T-helper 2 cell treated with Interferon-gamma antibody and Interleukin-4, amounts not matched to agents 5 μg/mL and 100 μg/mL, for 36 hours (primary cell): ENCODE measurements at regions not wholly inside any gene's neighbourhood (a gene's known extent, or its start where the extent isn't known, plus 50 kb on each side); places are given as distances from the start of the nearest gene placed in this dataset.

ENCODE experiments used
- DNase-seq: peaks from one replicate; pipeline ENCODE4 v3.0.0; 2021; ENCODE audit warnings: low spot score
- H3K27ac Mint-ChIP-seq: one replicate; pipeline ENCODE4 v1.8.0; 2021; ENCODE audit warnings: mild to moderate bottlenecking, mixed read lengths
- H3K27me3 Mint-ChIP-seq: one replicate; pipeline ENCODE4 v1.8.0; 2021; ENCODE audit warnings: low read depth, mixed read lengths
- H3K36me3 Mint-ChIP-seq: one replicate; pipeline ENCODE4 v1.8.0; 2021; ENCODE audit warnings: low read depth, mixed read lengths
- H3K4me1 Mint-ChIP-seq: one replicate; pipeline ENCODE4 v1.8.0; 2021; ENCODE audit warnings: low read depth, mixed read lengths
- H3K4me3 Mint-ChIP-seq: one replicate; pipeline ENCODE4 v1.8.0; 2022; ENCODE audit warnings: mild to moderate bottlenecking, moderate library complexity, mixed read lengths
- H3K9me3 Mint-ChIP-seq: one replicate; pipeline ENCODE4 v1.8.0; 2021; ENCODE audit warnings: mixed read lengths

DNA sequence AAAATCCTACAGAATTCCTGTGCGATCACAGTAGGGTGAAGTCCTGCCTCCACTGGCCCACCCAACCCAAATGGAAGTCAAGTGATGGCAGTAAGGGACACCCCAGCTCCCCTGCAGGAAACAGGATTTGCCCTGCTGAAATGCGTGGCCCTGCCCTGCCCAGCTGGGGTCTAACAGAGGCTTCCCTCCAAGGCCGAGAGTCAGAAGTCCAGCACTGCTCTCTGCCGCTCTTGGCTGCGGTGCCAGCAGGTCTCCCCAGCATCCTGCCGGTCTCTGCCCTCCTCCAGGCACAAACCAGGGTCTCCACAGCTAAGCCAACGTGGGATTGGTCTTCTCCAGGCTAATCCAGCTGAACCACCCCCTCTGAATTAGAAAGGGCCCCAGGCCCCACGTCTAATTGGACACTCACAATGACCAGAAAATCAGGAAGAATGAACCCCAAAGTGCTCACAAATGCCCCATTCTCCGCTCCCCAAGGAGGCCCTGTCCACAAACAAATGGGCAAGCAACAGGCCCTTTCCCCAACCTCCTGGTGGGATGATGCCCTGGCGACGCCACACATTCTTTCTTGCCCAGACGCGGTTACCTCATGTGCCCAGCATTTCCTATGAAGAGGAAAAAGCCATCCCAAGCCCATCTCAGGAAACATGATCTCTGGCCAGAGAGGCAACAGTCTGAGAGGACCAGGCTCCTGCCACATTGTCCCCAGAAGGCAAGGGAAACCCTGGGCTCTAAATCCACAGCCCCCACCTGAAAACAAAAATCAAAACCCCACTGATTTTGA is 117.2 kb downstream of the BANF2 start:
- Mint-ChIP-seq H3K27ac (no peak overlapping the region), H3K4me3 (no peak overlapping the region), H3K36me3 (no peaks in the 10 kb centered on the region)

DNA sequence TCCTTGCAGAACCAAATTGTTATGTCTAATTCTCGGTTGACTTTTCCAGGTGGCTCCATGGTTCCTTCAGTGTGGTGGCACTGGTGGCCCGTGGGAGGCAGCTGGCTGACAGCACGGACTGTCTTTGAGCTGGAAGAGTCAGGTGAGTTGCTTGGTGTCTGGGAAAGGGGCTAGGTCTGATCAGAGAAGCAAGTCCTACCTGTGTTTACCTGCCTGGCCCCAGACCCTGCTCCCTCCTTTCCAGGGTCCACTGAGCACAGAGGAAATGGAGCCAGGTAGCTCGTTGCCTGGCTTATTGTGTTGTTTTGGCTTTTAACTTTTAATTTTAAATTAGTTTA is 111.8 kb downstream of the BANF2 start:
- no peak overlapping the region for H3K27ac Mint-ChIP-seq
- H3K27me3 Mint-ChIP-seq, result peaks cover 2% of the 10 kb centered on the region
- H3K9me3 Mint-ChIP-seq, result no peaks in the 10 kb centered on the region
- H3K4me3 Mint-ChIP-seq, result no peak overlapping the region
- H3K4me1 Mint-ChIP-seq, result no peaks in the 10 kb centered on the region
- no peaks in the 10 kb centered on the region for H3K36me3 Mint-ChIP-seq
- DNase-seq, result no peak

More for the DNA sequence above, 117.2 kb downstream of the BANF2 start:
- Mint-ChIP-seq H3K4me1 (no peaks in the 10 kb centered on the region), H3K27me3 (peaks cover 2% of the 10 kb centered on the region), H3K9me3 (peaks cover 5% of the 10 kb centered on the region)
- no peak for DNase-seq

DNA sequence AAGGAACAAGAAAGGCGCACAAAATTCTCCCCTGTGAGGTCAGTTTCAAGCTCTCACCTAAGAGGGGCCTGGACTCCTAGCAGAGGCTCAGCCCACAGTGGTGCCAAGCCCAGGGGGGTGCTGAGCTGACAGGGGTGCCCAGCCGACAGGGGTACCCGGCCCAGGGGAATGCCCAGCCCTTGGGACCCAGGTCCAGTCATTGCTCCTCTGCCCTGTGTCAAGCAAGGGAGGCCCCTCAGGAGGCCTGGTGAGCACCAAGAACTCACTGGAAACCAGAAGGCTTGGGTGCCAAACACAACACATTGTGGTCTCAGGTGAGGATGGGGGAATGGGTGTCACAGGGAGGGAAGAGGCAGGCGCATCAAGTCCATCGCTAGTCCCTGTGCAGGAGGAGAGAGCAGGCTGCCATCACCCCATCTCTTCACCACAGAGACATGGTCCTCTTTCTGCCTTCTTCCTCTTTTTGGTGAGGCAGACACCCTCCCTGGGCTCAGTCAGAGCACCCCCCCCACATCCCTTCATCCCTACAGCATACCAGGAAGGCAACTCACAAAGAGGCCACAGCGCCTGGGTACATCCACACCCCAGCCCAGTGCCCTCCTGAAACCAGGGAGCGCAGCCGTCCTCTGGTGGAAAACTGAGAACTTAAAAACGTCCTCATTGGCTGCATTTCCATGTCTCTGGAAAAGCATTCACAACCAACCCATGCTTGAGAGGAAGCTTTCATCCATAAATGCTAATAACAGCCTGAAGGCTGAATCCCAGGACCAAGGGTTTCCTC is 111.3 kb downstream of the BANF2 start:
- no peaks in the 10 kb centered on the region for H3K4me1 Mint-ChIP-seq
- peaks cover 2% of the 10 kb centered on the region for H3K27me3 Mint-ChIP-seq
- H3K4me3 Mint-ChIP-seq, result no peak overlapping the region
- no peaks in the 10 kb centered on the region for H3K36me3 Mint-ChIP-seq
- no peak overlapping the region for H3K27ac Mint-ChIP-seq
- H3K9me3 Mint-ChIP-seq, result no peaks in the 10 kb centered on the region
- no peak for DNase-seq

DNA sequence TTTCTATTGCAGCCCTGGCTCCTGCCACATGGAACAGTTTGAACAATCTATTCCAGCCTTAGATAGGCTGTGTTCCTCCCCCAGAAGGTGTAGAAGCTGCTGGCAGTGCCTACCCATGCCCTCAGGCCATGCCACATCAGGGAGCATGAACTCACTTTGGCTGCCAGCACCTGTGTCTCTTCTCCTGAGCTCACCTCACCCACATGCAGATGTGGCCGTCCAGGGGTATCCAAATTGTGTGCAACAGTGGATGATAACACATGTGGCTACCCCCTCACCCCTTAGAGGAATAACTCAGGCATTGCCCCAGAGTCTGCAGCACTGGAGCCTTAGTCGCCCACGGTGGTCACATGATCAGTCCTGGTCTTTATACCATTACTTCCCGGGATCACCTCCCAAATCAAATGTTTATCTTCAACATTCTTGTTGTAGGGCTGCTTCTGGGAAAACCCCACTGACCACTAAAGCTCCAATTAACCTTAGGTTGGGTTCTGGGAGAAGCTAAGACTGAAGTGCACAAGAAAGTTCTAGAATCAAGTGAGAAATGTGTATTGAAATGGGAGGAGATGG is 110.4 kb downstream of the BANF2 start:
- H3K27me3 Mint-ChIP-seq, result peaks cover 2% of the 10 kb centered on the region
- H3K4me3 Mint-ChIP-seq, result no peak overlapping the region
- H3K4me1 Mint-ChIP-seq, result no peaks in the 10 kb centered on the region
- no peak for DNase-seq
- no peak overlapping the region for H3K27ac Mint-ChIP-seq
- H3K36me3 Mint-ChIP-seq, result no peaks in the 10 kb centered on the region
- no peaks in the 10 kb centered on the region for H3K9me3 Mint-ChIP-seq

DNA sequence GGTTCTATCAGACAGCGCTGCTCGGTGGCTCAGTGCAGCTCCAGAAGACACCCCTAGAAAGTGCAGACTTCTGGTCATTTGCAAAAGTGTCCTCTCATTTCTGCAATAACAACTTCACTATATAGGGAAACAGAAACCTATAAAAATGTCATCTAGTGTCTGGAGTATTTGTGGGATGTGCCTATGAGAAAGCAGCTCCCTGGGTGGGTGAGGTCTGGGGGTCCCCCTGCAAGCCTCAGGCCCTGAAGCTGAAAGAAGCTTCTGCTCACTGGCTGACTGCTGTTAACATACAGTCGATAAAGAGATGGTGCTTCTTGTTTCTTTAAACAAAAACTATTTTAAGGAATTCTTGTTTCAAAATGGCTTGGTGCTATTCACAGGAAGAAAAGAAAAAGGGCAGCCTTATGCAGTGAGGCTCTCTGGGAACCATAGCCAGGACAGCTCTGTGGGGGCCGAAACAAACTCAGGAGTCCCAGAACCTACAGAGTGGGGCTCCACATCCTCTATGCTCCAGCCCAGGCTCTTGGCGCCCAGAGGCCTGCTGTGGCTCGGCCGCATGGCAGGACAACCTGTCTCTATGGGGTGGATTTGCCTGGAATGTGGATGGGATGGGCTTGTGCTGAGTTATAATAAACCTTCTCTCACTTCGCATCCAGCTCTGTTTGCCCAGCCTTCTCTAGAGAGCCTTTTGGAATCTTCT is 109.7 kb downstream of the BANF2 start:
- no peak overlapping the region for H3K4me3 Mint-ChIP-seq
- no peak overlapping the region for H3K27ac Mint-ChIP-seq
- H3K27me3 Mint-ChIP-seq, result peaks cover 2% of the 10 kb centered on the region
- DNase-seq, result no peak
- H3K4me1 Mint-ChIP-seq, result no peaks in the 10 kb centered on the region
- no peaks in the 10 kb centered on the region for H3K9me3 Mint-ChIP-seq
- no peaks in the 10 kb centered on the region for H3K36me3 Mint-ChIP-seq

DNA sequence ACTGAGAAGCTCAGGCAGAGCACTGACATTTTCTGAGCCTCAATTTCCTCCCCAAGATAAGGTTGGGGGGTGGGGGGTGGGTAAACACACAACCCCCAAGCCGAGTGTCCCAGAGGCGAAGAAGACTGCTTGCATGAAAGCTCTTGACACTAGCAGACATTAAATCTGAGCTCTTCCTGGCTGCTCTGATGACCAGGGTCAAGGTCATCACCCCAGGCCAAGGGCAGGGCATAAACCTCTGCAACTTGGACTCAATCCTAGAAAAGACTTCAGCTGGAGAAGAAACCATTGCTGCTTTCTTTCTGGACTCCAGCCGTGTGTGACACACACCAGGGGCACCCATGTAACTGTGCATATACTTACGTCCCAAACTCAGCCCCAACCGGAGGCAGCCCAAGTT is 109.0 kb downstream of the BANF2 start:
- no peaks in the 10 kb centered on the region for H3K36me3 Mint-ChIP-seq
- H3K9me3 Mint-ChIP-seq, result no peaks in the 10 kb centered on the region
- no peaks in the 10 kb centered on the region for H3K4me1 Mint-ChIP-seq
- no peak for DNase-seq
- H3K27me3 Mint-ChIP-seq, result peaks cover 2% of the 10 kb centered on the region
- H3K27ac Mint-ChIP-seq, result no peak overlapping the region
- no peak overlapping the region for H3K4me3 Mint-ChIP-seq

DNA sequence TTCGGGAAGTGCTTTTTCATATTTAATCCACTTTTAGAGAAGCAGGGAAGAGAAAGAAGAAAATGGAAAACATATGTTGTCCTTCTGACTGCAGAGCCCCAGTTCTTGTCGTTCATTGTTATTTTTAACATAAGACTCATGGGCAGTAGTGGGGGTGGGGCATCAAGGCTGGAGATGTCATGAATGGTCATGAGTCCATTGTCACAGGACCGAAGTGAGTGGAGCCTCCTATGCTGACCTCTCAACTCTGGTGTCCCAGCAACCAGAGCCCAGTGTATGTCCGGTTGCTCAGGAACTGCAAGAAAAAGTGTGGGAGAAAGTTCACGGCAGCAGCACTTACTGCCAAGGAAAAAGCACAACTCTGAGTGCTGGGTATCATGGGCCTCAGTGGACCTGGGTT is 108.6 kb downstream of the BANF2 start:
- H3K36me3 Mint-ChIP-seq, result no peaks in the 10 kb centered on the region
- DNase-seq, result no peak

DNA sequence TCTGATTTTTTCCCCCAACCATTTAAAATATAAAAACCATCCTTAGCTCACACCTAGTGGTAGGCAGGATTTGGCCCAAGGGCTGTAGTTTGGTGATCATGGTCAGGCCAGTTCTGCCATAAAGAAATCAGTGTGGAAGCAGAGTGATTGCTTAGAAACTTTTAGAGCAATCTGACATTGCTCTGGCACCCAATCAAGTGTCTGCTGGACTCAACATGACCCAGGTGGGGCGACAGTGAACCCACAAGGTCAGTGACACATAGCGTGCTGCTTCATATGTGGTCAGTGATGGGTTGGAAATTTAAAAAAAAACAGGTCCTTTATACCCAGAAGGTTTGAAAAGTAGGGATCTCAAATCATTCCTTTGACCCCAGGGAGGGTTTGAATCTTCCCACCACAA is 107.9 kb downstream of the BANF2 start:
- no peaks in the 10 kb centered on the region for H3K4me1 Mint-ChIP-seq
- DNase-seq, result no peak
- no peak overlapping the region for H3K4me3 Mint-ChIP-seq
- H3K27ac Mint-ChIP-seq, result no peak overlapping the region
- H3K36me3 Mint-ChIP-seq, result no peaks in the 10 kb centered on the region
- peaks cover 4% of the 10 kb centered on the region for H3K27me3 Mint-ChIP-seq
- H3K9me3 Mint-ChIP-seq, result no peaks in the 10 kb centered on the region

More for the DNA sequence above, 108.6 kb downstream of the BANF2 start:
- no peak overlapping the region for H3K4me3 Mint-ChIP-seq
- H3K9me3 Mint-ChIP-seq, result no peaks in the 10 kb centered on the region
- H3K27ac Mint-ChIP-seq, result no peak overlapping the region
- no peaks in the 10 kb centered on the region for H3K4me1 Mint-ChIP-seq
- H3K27me3 Mint-ChIP-seq, result peaks cover 2% of the 10 kb centered on the region

DNA sequence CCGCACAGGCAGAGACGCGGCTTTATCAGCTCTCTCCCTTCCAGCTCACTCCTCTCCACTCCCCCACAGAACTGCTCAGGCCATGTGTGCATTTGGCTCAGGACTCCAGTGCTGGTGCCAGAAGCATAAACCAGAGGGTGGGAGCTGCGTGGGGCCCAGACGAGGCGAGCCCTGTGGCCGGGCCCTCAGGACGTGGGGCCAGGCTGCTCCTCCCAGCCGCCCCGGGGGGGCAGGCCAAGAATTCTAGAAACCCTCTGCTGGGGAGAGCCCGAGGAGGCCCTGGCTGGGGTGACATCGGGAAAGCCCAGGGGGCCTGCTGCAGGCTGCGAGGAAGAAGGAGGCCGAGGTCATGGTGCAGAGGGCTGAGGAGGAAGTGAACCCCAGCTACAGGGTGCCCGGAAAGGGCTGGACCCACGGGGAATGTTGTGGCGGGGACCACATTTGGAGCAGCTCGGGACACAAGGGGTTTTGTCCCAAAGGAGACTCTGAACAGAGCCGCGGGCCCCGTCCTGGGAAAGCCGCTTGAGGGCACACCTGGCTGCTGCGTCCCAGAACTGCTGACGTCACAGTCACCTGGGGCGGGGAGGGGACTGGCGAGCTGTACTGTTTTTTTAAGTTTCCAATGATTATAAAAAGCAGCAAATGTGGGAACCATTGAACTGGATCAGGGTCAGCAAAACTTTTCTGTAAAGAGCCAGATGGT is 107.1 kb downstream of the BANF2 start:
- Mint-ChIP-seq H3K27ac (no peak overlapping the region), H3K27me3 (peaks cover 2% of the 10 kb centered on the region), H3K36me3 (no peaks in the 10 kb centered on the region), H3K4me3 (no peak overlapping the region), H3K4me1 (no peaks in the 10 kb centered on the region), H3K9me3 (no peaks in the 10 kb centered on the region)
- DNase-seq, result no peak

DNA sequence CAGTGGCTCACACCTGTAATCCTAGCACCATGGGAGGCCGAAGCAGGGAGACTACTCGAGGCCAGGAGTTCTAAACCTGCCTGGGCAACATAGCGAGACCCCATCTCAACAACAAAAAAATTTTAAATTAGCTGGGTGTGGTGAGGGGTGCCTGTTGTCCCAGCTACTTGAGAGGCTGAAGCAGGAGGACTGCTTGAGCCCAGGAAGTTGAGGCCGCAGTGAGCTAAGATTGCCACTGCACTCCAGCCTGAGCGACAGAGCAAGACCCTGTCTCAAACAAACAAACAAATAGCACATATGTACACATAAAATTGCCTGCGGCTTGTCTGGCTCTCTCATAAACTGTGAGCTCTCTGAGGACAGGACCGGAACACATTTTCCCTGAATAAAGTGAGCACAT is 106.3 kb downstream of the BANF2 start:
- H3K27me3 Mint-ChIP-seq, result peaks cover 5% of the 10 kb centered on the region
- no peaks in the 10 kb centered on the region for H3K4me1 Mint-ChIP-seq
- no peak for DNase-seq
- no peak overlapping the region for H3K27ac Mint-ChIP-seq
- H3K36me3 Mint-ChIP-seq, result no peaks in the 10 kb centered on the region
- no peak overlapping the region for H3K4me3 Mint-ChIP-seq
- no peaks in the 10 kb centered on the region for H3K9me3 Mint-ChIP-seq

DNA sequence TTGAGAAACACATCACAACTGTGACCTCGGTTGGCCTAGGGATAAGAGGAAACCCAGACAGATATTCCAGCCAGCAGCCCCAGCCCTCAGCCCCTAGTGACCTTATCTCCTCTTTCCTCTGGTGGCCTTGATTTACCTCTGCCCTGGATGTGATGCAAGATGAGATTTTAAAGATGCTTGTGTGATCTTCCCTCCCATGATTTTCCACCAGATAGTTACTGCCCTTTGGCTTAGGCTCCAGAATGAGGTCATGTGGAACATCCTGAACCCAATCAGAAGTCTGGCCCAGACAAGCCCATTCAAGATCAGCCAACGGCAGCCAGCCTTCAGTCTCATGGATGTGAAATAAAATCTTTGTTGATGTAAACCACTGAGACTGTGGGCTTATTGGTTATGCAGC is 104.0 kb downstream of the BANF2 start:
- Mint-ChIP-seq H3K27ac (no peak overlapping the region), H3K9me3 (no peaks in the 10 kb centered on the region), H3K36me3 (no peaks in the 10 kb centered on the region), H3K4me1 (no peaks in the 10 kb centered on the region), H3K4me3 (no peak overlapping the region), H3K27me3 (peaks cover 9% of the 10 kb centered on the region)
- no peak for DNase-seq

DNA sequence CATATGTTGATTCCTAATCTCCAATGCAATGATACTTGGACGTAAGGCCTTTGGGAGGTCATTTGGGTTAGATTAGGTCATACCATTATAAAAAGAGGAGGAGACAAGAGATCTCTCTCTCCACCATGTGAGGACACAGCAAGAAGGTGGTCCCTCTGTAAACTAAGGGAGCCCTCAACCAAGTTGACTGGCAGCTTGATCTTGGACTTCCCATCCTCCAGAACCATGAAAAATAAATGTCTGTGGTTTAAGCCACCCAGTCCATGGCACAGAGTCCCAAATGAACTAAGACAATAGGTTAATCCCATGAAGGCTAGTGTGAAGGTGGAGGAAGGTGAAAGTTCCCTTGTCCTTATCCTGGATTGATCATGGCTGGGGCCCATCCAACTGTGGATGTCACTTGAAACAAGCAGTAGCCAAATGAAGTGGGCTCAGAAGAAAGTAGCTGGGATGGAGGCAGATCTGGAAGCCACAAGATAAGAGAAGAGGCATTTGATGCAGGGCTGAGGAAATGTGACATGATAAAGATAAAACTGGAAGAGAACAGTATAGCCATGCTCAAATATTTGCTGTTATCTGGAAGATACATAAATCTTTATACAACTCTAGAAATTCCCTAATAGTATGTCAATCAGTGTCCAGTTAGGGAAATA is 99.9 kb downstream of the BANF2 start:
- H3K4me1 Mint-ChIP-seq, result no peaks in the 10 kb centered on the region
- H3K27me3 Mint-ChIP-seq, result peaks cover 20% of the 10 kb centered on the region
- H3K4me3 Mint-ChIP-seq, result no peak overlapping the region
- no peaks in the 10 kb centered on the region for H3K36me3 Mint-ChIP-seq
- no peak for DNase-seq
- no peaks in the 10 kb centered on the region for H3K9me3 Mint-ChIP-seq
- H3K27ac Mint-ChIP-seq, result no peak overlapping the region

DNA sequence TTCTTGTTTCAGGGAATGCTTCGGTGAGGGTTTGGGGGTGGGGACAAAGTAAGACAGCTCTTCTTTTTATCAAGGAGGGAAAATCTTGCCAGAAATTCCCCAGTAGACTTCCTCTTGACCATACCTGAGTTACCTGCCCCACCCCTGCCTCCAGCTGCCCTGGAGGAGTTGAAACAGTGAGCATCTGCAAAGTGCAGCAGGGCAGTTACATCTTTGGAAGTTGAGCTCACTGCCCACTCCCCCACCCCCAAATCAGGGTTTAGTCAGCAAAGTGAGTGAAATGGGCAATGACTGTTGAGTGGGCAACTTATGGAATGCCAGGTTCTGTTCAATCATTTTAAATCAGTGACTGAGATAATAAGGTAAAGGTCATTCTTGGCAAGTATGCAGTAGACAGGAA is 98.8 kb downstream of the BANF2 start:
- no peak for DNase-seq
- Mint-ChIP-seq H3K36me3 (no peaks in the 10 kb centered on the region), H3K27ac (no peak overlapping the region), H3K4me3 (no peak overlapping the region), H3K9me3 (no peaks in the 10 kb centered on the region), H3K4me1 (no peaks in the 10 kb centered on the region), H3K27me3 (peaks cover 20% of the 10 kb centered on the region)
